NCI-H69 (cell line): ENCODE measurements at regions not wholly inside any gene's neighbourhood (a gene's known extent, or its start where the extent isn't known, plus 50 kb on each side); places are given as distances from the start of the nearest gene placed in this dataset.

Experiments used
- DNase-seq: peaks from one replicate; lab custom pipeline; 2025; lab: John Stamatoyannopoulos, UW

- no peak for DNase-seq
Measured at GRCh38 chr3:34011171-34012101, 213.0 kb downstream of the PDCD6IP start.

GRCh38 chr3:34012102-34012461, 213.7 kb downstream of the PDCD6IP start:
- peak; percentile 63 for DNase-seq

- no peak for DNase-seq
Measured at GRCh38 chr3:34013818-34014570, 215.6 kb downstream of the PDCD6IP start.

- DNase-seq, result peak; percentile 22
Measured at GRCh38 chr3:34015204-34016142, 217.0 kb downstream of the PDCD6IP start.

GRCh38 chr3:34016925-34017587, 218.6 kb downstream of the PDCD6IP start:
- no peak for DNase-seq

GRCh38 chr3:34017757-34018156, 219.3 kb downstream of the PDCD6IP start:
- no peak for DNase-seq

GRCh38 chr3:34019158-34019557, 220.7 kb downstream of the PDCD6IP start:
- no peak for DNase-seq

- DNase-seq, result no peak
Measured at GRCh38 chr3:34020170-34020569, 221.7 kb downstream of the PDCD6IP start.

- DNase-seq, result peak; percentile 78
Measured at GRCh38 chr3:34020726-34021680, 222.6 kb downstream of the PDCD6IP start.

- no peak for DNase-seq
Measured at GRCh38 chr3:34022147-34022546, 223.7 kb downstream of the PDCD6IP start.

- no peak for DNase-seq
Measured at GRCh38 chr3:34024447-34025240, 226.2 kb downstream of the PDCD6IP start.

GRCh38 chr3:34033839-34034238, 235.4 kb downstream of the PDCD6IP start:
- DNase-seq, result no peak

- DNase-seq, result no peak
Measured at GRCh38 chr3:34034840-34035239, 236.4 kb downstream of the PDCD6IP start.

GRCh38 chr3:34035775-34036174, 237.3 kb downstream of the PDCD6IP start:
- no peak for DNase-seq

- DNase-seq, result no peak
Measured at GRCh38 chr3:34037260-34037659, 238.8 kb downstream of the PDCD6IP start.

GRCh38 chr3:34038131-34038530, 239.7 kb downstream of the PDCD6IP start:
- no peak for DNase-seq

GRCh38 chr3:34046154-34046553, 247.7 kb downstream of the PDCD6IP start:
- DNase-seq, result no peak

GRCh38 chr3:34053626-34054025, 255.2 kb downstream of the PDCD6IP start:
- no peak for DNase-seq

- no peak for DNase-seq
Measured at GRCh38 chr3:34056181-34056910, 257.9 kb downstream of the PDCD6IP start.
